GM23248 (cell line): ENCODE measurements at regions not wholly inside any gene's neighbourhood (a gene's known extent, or its start where the extent isn't known, plus 50 kb on each side); places are given as distances from the start of the nearest gene placed in this dataset.

Experiments used
- DNase-seq: peaks from one replicate; pipeline ENCODE4 v3.0.0-alpha.2; 2015
- H2AFZ ChIP-seq: fragments of 200-600 bp; sonication (generic); 2 replicates; pipeline ENCODE4 v1.6.1; 2016; ENCODE audit warnings: antibody characterized with exemption
- H3F3A ChIP-seq: fragments of 200-600 bp; sonication (generic); 2 replicates; pipeline ENCODE4 v1.6.1; 2016; ENCODE audit warnings: mild to moderate bottlenecking, antibody characterized with exemption, mixed run types; ENCODE audit not compliant: insufficient read depth
- H3K27ac ChIP-seq: fragments of 200-600 bp; sonication (generic); 2 replicates; pipeline ENCODE4 v1.5.1; 2016; ENCODE audit warnings: mild to moderate bottlenecking
- H3K27me3 ChIP-seq: fragments of 200-600 bp; sonication (generic); replicated peaks from 2 replicates; pipeline ENCODE4 v1.6.1; 2016; ENCODE audit warnings: mild to moderate bottlenecking; ENCODE audit not compliant: insufficient read depth
- H3K36me3 ChIP-seq: fragments of 200-600 bp; sonication (generic); 2 replicates; pipeline ENCODE4 v1.6.1; 2016; ENCODE audit warnings: low read depth, mild to moderate bottlenecking
- H3K4me1 ChIP-seq: fragments of 200-600 bp; sonication (generic); 2 replicates; pipeline ENCODE4 v1.6.1; 2016; ENCODE audit warnings: mild to moderate bottlenecking; ENCODE audit not compliant: insufficient read depth
- H3K4me2 ChIP-seq: fragments of 200-600 bp; sonication (generic); one replicate; pipeline ENCODE4 v1.6.1; 2016; ENCODE audit warnings: mild to moderate bottlenecking; ENCODE audit not compliant: unreplicated experiment
- H3K4me3 ChIP-seq: fragments of 200-600 bp; sonication (generic); 2 replicates; pipeline ENCODE4 v1.5.1; 2016; ENCODE audit warnings: mild to moderate bottlenecking
- H3K79me2 ChIP-seq: fragments of 200-600 bp; sonication (generic); 2 replicates; pipeline ENCODE4 v1.6.1; 2016; ENCODE audit warnings: mild to moderate bottlenecking; ENCODE audit not compliant: insufficient read depth
- H3K9ac ChIP-seq: fragments of 200-600 bp; sonication (generic); 2 replicates; pipeline ENCODE4 v1.6.1; 2016; ENCODE audit warnings: mild to moderate bottlenecking
- H3K9me2 ChIP-seq: fragments of 200-600 bp; sonication (generic); 2 replicates; pipeline ENCODE4 v1.6.1; 2016; ENCODE audit warnings: mixed run types, mild to moderate bottlenecking, moderate library complexity; ENCODE audit not compliant: insufficient read depth
- H3K9me3 ChIP-seq: fragments of 200-600 bp; sonication (generic); one replicate; pipeline ENCODE4 v1.6.1; 2017; ENCODE audit warnings: low read depth
- H4K20me1 ChIP-seq: fragments of 200-600 bp; sonication (generic); 2 replicates; pipeline ENCODE4 v1.6.0; 2016; ENCODE audit not compliant: insufficient read depth
- EZH2 ChIP-seq: fragments of 200-600 bp; sonication (generic); IDR thresholded peaks from 2 replicates; pipeline ENCODE4 v1.6.1; 2018; ENCODE audit warnings: antibody characterized with exemption, mild to moderate bottlenecking; ENCODE audit not compliant: insufficient read depth, poor library complexity, severe bottlenecking
- EZH2phosphoT487 ChIP-seq: fragments of 200-600 bp; sonication (generic); IDR thresholded peaks from 2 replicates; pipeline ENCODE4 v1.6.1; 2018; ENCODE audit warnings: antibody characterized with exemption, moderate library complexity, mild to moderate bottlenecking, low read depth; ENCODE audit not compliant: insufficient read depth
- WGBS, 2 experiments: methylation state at CpG; one replicate each; pipeline ENCODE4 v1.1.6; 2015 to 2017; ENCODE audit warnings: low lambda C conversion rate in 2 of 2, low coverage in 1 of 2; ENCODE audit errors: missing lambda C conversion rate in 2 of 2; 5-methylcytosine and 5-hydroxymethylcytosine counted together
- in situ Hi-C: fragments of 300-500 bp; cut with MboI; formaldehyde crosslinking; loops from 2 replicates; pipeline ENCODE4 v1.15.0; 2020

DNA sequence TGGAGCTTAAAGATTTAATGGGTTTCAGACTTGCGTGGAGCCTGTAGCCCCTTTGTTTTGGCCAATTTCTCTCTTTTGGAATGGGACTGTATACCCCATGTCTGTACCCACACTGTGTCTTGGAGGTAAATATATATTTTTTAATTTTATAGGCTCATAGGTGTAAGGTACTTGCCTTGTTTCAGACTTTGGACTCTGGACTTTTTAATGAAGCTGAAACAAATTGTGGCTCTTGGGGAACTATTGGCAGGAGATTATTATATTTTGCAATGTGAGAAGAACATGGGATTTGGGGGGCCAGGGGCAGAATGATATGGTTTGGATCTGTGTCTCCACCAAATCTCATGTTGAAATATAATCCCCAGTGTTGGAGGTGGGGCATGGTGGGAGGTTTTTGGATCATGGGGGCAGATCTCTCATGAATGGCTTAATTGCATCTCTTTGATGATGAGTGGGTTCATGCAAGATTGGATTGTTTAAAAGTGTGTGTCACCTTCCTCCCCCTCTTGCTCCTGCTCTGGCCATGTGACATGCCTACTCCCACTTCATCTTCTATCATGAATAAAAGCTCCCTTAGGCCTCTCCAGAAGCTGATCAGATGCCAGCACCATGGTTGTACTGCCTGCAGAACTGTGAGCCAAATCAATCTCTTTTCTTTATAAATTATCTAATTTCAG lies 74.1 kb upstream of the ARHGAP20 start:
- TF ChIP-seq EZH2phosphoT487 (no peak), EZH2 (no peak)
- Histone ChIP-seq H3K79me2 (no peaks in the 10 kb centered on the region), H3K4me1 (no peaks in the 10 kb centered on the region), H3K27me3 (no peaks in the 10 kb centered on the region), H3K9me2 (no peaks in the 10 kb centered on the region), H3F3A (no peaks in the 10 kb centered on the region), H3K4me3 (no peak overlapping the region), H2AFZ (no peak overlapping the region), H3K27ac (no peak overlapping the region), H4K20me1 (no peaks in the 10 kb centered on the region), H3K36me3 (no peaks in the 10 kb centered on the region), H3K9ac (no peak overlapping the region), H3K4me2 (no peak overlapping the region), H3K9me3 (no peaks in the 10 kb centered on the region)
- WGBS, 2 experiments, result 86 to 91% methylated on average over 1 of the region's 1 CpG
- in situ Hi-C loops, result no loop called here
- DNase-seq, result no peak

DNA sequence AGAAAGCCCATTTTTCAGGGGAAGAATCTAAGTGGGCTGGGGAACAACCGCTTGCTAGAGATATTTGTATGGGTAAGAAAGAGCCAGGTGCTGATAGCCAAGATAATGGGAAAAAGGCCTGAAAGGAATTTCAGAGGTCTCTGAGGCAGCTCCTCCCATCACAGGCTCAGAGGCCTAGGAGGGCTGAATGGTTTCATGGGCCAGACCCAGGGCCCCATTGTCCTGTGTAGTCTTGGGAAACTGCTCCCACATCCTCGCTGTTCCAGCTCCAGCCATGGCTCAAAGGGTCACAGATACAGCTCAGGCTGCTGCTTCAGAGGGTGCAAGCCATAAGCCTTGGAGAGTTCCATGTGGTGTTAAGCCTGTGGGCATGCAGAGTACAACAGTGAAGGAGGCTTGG lies 73.2 kb upstream of the ARHGAP20 start:
- no peaks in the 10 kb centered on the region for H3K4me1 ChIP-seq
- no peak overlapping the region for H3K27ac ChIP-seq
- H3K4me2 ChIP-seq, result no peak overlapping the region
- 63 to 77% methylated on average over 2 of the region's 2 CpGs for WGBS, 2 experiments
- H4K20me1 ChIP-seq, result no peaks in the 10 kb centered on the region
- H3K4me3 ChIP-seq, result no peak overlapping the region
- no peaks in the 10 kb centered on the region for H3F3A ChIP-seq
- H3K9me3 ChIP-seq, result no peaks in the 10 kb centered on the region
- H3K27me3 ChIP-seq, result no peaks in the 10 kb centered on the region
- in situ Hi-C loops, result no loop called here
- H3K36me3 ChIP-seq, result no peaks in the 10 kb centered on the region
- no peaks in the 10 kb centered on the region for H3K9me2 ChIP-seq
- H2AFZ ChIP-seq, result no peak overlapping the region
- TF ChIP-seq EZH2phosphoT487 (no peak), EZH2 (no peak)
- no peak overlapping the region for H3K9ac ChIP-seq
- H3K79me2 ChIP-seq, result no peaks in the 10 kb centered on the region
- no peak for DNase-seq

DNA sequence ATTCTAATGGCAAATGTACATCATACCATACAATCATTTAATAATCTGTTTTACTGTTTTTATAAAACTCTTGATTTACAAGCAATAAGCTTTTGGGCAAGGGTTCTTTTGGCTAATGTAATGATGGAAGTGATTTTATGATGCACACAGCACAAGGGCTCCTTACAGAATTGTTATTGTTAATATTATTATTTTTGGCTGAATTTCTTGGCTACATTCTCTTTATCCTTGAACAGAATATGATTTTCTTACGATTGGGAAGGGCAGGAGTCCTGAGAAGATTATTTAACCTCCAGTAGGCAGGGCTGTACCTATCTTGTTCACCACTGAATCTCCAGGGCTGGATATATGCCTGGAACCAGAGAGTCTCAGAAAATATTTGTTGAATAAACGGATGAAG lies 70.4 kb upstream of the ARHGAP20 start:
- WGBS, 2 experiments, result 47 to 65% methylated on average over 2 of the region's 2 CpGs
- no peaks in the 10 kb centered on the region for H4K20me1 ChIP-seq
- no peak overlapping the region for H3K27ac ChIP-seq
- H3K9me3 ChIP-seq, result no peaks in the 10 kb centered on the region
- H3K9me2 ChIP-seq, result no peaks in the 10 kb centered on the region
- peaks cover 7% of the 10 kb centered on the region; the same call in 1 of the 2 replicates for H3K4me1 ChIP-seq
- H3K4me3 ChIP-seq, result no peak overlapping the region
- in situ Hi-C loops, result no loop called here
- H3K79me2 ChIP-seq, result no peaks in the 10 kb centered on the region
- no peaks in the 10 kb centered on the region for H3K36me3 ChIP-seq
- H3K4me2 ChIP-seq, result no peak overlapping the region
- H3K9ac ChIP-seq, result no peak overlapping the region
- DNase-seq, result no peak
- no peaks in the 10 kb centered on the region for H3F3A ChIP-seq
- no peak overlapping the region for H2AFZ ChIP-seq
- H3K27me3 ChIP-seq, result no peaks in the 10 kb centered on the region
- no peak for TF ChIP-seq EZH2
- no peak for TF ChIP-seq EZH2phosphoT487

DNA sequence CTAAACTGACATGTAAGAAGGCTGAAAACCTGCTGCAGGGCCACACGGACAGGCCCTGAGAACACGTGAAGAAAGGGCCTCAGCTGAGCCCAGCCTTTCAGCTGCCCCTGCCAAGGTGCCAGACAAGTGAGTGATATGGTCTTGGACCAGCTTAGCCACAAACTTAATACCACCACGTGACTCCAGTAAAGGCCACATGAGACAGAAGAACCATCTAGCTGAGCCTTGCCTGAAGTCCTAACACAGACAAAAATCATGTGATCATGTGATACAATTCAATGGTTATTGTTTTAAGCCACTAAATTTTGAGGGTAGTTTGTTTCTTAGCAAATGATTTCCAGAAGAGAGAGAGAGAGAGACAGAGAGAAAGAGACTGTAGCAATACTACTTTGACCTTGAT lies 66.9 kb upstream of the ARHGAP20 start:
- no peaks in the 10 kb centered on the region for H3K27me3 ChIP-seq
- H3K9me3 ChIP-seq, result no peaks in the 10 kb centered on the region
- H3K27ac ChIP-seq, result no peak overlapping the region
- WGBS, 2 experiments, result 70% methylated on average over 3 of the region's 3 CpGs
- H3K4me2 ChIP-seq, result no peak overlapping the region
- H3K9ac ChIP-seq, result no peak overlapping the region
- no peak for DNase-seq
- no peak overlapping the region for H3K4me3 ChIP-seq
- H4K20me1 ChIP-seq, result no peaks in the 10 kb centered on the region
- in situ Hi-C loops, result no loop called here
- no peaks in the 10 kb centered on the region for H3K9me2 ChIP-seq
- TF ChIP-seq EZH2phosphoT487 (no peak), EZH2 (no peak)
- H3K79me2 ChIP-seq, result no peaks in the 10 kb centered on the region
- H3K36me3 ChIP-seq, result no peaks in the 10 kb centered on the region
- H3K4me1 ChIP-seq, result peaks cover 10% of the 10 kb centered on the region; the same call in 1 of the 2 replicates
- H2AFZ ChIP-seq, result no peak overlapping the region
- no peaks in the 10 kb centered on the region for H3F3A ChIP-seq
